HFFc6 (cell line): ENCODE measurements at regions not wholly inside any gene's neighbourhood (a gene's known extent, or its start where the extent isn't known, plus 50 kb on each side); places are given as distances from the start of the nearest gene placed in this dataset.

Experiments
- DNase-seq: peaks from one replicate; pipeline ENCODE4 v3.0.0-alpha.2; 2018
- H3K27ac Mint-ChIP-seq: 2 replicates; pipeline ENCODE4 v1.8.0; 2020; ENCODE audit warnings: mild to moderate bottlenecking, mixed read lengths
- H3K27me3 Mint-ChIP-seq: 2 replicates; pipeline ENCODE4 v1.8.0; 2021; ENCODE audit warnings: mild to moderate bottlenecking, moderate library complexity, mixed read lengths; ENCODE audit not compliant: insufficient read depth
- H3K36me3 Mint-ChIP-seq: 2 replicates; pipeline ENCODE4 v1.8.0; 2021; ENCODE audit warnings: low read depth, mixed read lengths
- H3K4me1 Mint-ChIP-seq: 2 replicates; pipeline ENCODE4 v1.8.0; 2020; ENCODE audit warnings: low read depth, mixed read lengths
- H3K4me3 Mint-ChIP-seq: 2 replicates; pipeline ENCODE4 v1.8.0; 2020; ENCODE audit warnings: mild to moderate bottlenecking, moderate library complexity, mixed read lengths
- H3K9me3 Mint-ChIP-seq: 2 replicates; pipeline ENCODE4 v1.8.0; 2020; ENCODE audit warnings: mild to moderate bottlenecking, mixed read lengths
- TF ChIP-seq, protein P1 (sequence below): fragments of 200-600 bp; sonication (generic); IDR thresholded peaks from 2 replicates; pipeline ENCODE4 v1.5.0; 2021; ENCODE audit warnings: antibody characterized with exemption, mild to moderate bottlenecking

DNA sequence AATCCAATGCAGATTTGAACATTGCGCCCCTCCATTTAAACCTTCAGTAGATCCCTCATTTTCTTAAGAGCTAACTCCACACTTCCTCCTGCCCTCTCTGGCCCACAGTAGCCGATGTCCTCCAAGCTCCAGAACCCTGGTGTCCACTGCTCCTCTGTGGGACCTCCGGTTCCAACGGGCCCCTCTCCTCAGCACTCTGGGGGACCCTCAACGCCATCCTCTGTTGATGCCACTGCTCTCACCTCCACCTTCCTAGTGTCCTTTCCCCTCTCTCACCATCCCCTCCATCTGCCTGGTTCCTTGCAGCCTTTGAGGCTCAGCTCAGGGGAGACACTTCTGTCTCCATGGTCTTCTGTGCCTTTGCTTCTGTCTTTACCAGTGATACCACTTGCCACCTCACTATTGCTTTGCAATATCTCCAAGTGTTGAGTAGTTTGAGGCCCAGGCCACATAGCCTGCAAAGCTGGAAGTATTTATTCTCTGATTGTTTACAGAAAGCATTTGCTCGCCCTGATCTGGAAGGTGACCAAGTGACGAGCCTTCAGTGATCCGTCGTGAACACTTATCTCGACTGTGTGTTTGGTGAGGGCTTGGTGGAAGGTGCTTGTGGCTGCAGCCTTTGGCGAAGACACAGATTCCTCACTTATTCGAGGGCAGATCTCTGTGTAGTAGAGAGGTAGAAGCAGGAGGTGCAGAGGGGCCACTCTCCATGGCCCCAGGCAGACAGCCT is 104.8 kb upstream of the SHH start:
- TF ChIP-seq, protein P1, sequence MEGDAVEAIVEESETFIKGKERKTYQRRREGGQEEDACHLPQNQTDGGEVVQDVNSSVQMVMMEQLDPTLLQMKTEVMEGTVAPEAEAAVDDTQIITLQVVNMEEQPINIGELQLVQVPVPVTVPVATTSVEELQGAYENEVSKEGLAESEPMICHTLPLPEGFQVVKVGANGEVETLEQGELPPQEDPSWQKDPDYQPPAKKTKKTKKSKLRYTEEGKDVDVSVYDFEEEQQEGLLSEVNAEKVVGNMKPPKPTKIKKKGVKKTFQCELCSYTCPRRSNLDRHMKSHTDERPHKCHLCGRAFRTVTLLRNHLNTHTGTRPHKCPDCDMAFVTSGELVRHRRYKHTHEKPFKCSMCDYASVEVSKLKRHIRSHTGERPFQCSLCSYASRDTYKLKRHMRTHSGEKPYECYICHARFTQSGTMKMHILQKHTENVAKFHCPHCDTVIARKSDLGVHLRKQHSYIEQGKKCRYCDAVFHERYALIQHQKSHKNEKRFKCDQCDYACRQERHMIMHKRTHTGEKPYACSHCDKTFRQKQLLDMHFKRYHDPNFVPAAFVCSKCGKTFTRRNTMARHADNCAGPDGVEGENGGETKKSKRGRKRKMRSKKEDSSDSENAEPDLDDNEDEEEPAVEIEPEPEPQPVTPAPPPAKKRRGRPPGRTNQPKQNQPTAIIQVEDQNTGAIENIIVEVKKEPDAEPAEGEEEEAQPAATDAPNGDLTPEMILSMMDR: no peak
- no peak overlapping the region for H3K4me3 Mint-ChIP-seq
- no peaks in the 10 kb centered on the region for H3K4me1 Mint-ChIP-seq
- no peak for DNase-seq
- peaks cover 66% of the 10 kb centered on the region for H3K9me3 Mint-ChIP-seq
- peaks cover 7% of the 10 kb centered on the region for H3K36me3 Mint-ChIP-seq
- H3K27me3 Mint-ChIP-seq: peaks cover 3% of the 10 kb centered on the region
- H3K27ac Mint-ChIP-seq: no peak overlapping the region

DNA sequence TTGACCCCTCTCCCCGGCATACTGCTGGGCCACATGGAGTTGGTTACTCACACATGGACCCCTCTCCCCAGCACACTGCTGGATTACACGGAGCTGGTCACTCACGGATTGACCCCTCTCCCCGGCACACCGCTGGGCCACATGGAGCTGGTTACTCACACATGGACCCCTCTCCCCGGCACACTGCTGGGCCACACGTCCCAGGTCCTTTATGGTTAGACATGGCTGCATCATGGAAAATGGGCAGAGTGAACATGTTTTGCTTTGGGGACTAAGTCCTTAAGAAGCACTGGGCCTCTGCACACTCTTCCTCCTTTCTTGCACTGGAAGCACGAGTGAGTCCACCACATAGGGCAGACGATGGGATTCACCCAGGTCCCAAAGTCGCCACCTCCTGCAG is 102.1 kb upstream of the SHH start:
- H3K36me3 Mint-ChIP-seq: peaks cover 7% of the 10 kb centered on the region
- peaks cover 71% of the 10 kb centered on the region for H3K9me3 Mint-ChIP-seq
- DNase-seq: no peak
- peaks cover 1% of the 10 kb centered on the region; the same call in 1 of the 2 replicates for H3K27me3 Mint-ChIP-seq
- no peaks in the 10 kb centered on the region for H3K4me1 Mint-ChIP-seq
- no peak overlapping the region for H3K4me3 Mint-ChIP-seq
- no peak overlapping the region for H3K27ac Mint-ChIP-seq
- TF ChIP-seq, protein P1: no peak

DNA sequence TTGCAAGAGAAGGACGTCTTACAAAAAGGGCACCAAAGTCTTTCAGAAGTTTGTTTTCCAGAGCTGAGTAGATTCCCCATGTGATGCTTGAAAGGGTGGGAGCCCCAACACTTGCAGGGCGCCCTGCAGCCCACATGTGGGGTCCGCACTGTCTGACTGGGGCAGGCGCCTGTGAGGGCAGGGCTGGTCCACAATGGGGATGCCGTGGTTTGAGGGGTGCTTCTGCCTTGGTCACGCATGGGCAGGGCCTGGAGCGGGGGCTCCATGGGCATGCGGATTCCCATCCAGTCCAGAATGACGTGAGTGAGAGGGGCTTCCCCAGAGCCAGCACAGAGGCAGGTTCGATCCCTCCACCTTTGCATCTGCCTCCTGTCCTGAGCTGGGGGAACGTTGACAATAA is 101.5 kb upstream of the SHH start:
- H3K4me3 Mint-ChIP-seq: no peak overlapping the region

GRCh38 chr7:155913291-155913690 is 101.0 kb upstream of the SHH start:
- peaks cover 65% of the 10 kb centered on the region for H3K9me3 Mint-ChIP-seq
- H3K36me3 Mint-ChIP-seq: peaks cover 2% of the 10 kb centered on the region
- peaks cover 1% of the 10 kb centered on the region; the same call in 1 of the 2 replicates for H3K27me3 Mint-ChIP-seq
- H3K27ac Mint-ChIP-seq: no peak overlapping the region
- no peaks in the 10 kb centered on the region for H3K4me1 Mint-ChIP-seq
- no peak for DNase-seq
- H3K4me3 Mint-ChIP-seq: no peak overlapping the region
- TF ChIP-seq, protein P1: no peak

More for the DNA sequence above, 101.5 kb upstream of the SHH start:
- no peak for DNase-seq
- TF ChIP-seq, protein P1: no peak
- Mint-ChIP-seq H3K4me1 (no peaks in the 10 kb centered on the region), H3K9me3 (peaks cover 69% of the 10 kb centered on the region), H3K27me3 (peaks cover 1% of the 10 kb centered on the region; the same call in 1 of the 2 replicates), H3K36me3 (peaks cover 6% of the 10 kb centered on the region), H3K27ac (no peak overlapping the region)

- Mint-ChIP-seq H3K36me3 (no peaks in the 10 kb centered on the region), H3K9me3 (peaks cover 54% of the 10 kb centered on the region), H3K4me1 (no peaks in the 10 kb centered on the region), H3K4me3 (no peak overlapping the region), H3K27me3 (peaks cover 1% of the 10 kb centered on the region; the same call in 1 of the 2 replicates), H3K27ac (no peak overlapping the region)
- DNase-seq: no peak
- TF ChIP-seq, protein P1: no peak
Measured at GRCh38 chr7:155911471-155912105, 99.3 kb upstream of the SHH start.
